Loucy (cell line): ENCODE measurements at regions not wholly inside any gene's neighbourhood (a gene's known extent, or its start where the extent isn't known, plus 50 kb on each side); places are given as distances from the start of the nearest gene placed in this dataset.

Experiments used
- H2AFZ ChIP-seq: fragments of 200-600 bp; sonication (generic); 2 replicates; pipeline ENCODE4 v1.6.0; 2016; ENCODE audit warnings: antibody characterized with exemption, mild to moderate bottlenecking, low read length, moderate library complexity
- H3F3A ChIP-seq: fragments of 200-600 bp; 2 replicates; pipeline ENCODE4 v1.6.0; 2016; ENCODE audit warnings: antibody characterized with exemption, low read depth, mild to moderate bottlenecking
- H3K27me3 ChIP-seq: fragments of 200-600 bp; sonication (generic); 2 replicates; pipeline ENCODE4 v1.6.1; 2014; ENCODE audit warnings: low read length, mild to moderate bottlenecking; ENCODE audit not compliant: insufficient read depth, poor library complexity, severe bottlenecking
- H3K36me3 ChIP-seq: fragments of 200-600 bp; sonication (generic); 2 replicates; pipeline ENCODE4 v1.6.1; 2016; ENCODE audit warnings: low read length; ENCODE audit not compliant: insufficient read depth
- H3K4me1 ChIP-seq: fragments of 200-600 bp; sonication (generic); 2 replicates; pipeline ENCODE4 v1.5.1; 2014; ENCODE audit warnings: low read length, mild to moderate bottlenecking; ENCODE audit not compliant: insufficient read depth, poor library complexity, severe bottlenecking
- H3K4me2 ChIP-seq: fragments of 200-600 bp; sonication (generic); 2 replicates; pipeline ENCODE4 v1.6.0; 2014; ENCODE audit warnings: antibody characterized with exemption, low read length, low read depth, mild to moderate bottlenecking; ENCODE audit not compliant: poor library complexity, severe bottlenecking
- H3K4me3 ChIP-seq: fragments of 200-600 bp; sonication (generic); 2 replicates; pipeline ENCODE4 v1.5.1; 2014; ENCODE audit warnings: low read length, mild to moderate bottlenecking, mixed read lengths; ENCODE audit not compliant: poor library complexity, severe bottlenecking
- H3K79me2 ChIP-seq: fragments of 200-600 bp; sonication (generic); 2 replicates; pipeline ENCODE4 v1.6.1; 2014; ENCODE audit warnings: low read length; ENCODE audit not compliant: insufficient read depth
- H3K9ac ChIP-seq: fragments of 200-600 bp; sonication (generic); 2 replicates; pipeline ENCODE4 v1.6.0; 2014; ENCODE audit warnings: mild to moderate bottlenecking, low read depth, low read length, moderate library complexity; ENCODE audit not compliant: poor library complexity, severe bottlenecking
- H3K9me2 ChIP-seq: fragments of 200-600 bp; sonication (generic); replicated peaks from 2 replicates; pipeline ENCODE4 v1.6.1; 2016; ENCODE audit warnings: low read depth, low read length, mixed read lengths
- H3K9me3 ChIP-seq: fragments of 200-600 bp; sonication (generic); 2 replicates; pipeline ENCODE4 v1.6.1; 2014; ENCODE audit warnings: mild to moderate bottlenecking, antibody characterized with exemption, low read length, low read depth; ENCODE audit not compliant: insufficient read depth
- H4K20me1 ChIP-seq: fragments of 200-600 bp; sonication (generic); 2 replicates; pipeline ENCODE4 v1.6.0; 2014; ENCODE audit warnings: antibody characterized with exemption, low read length, mild to moderate bottlenecking; ENCODE audit not compliant: insufficient read depth, poor library complexity, severe bottlenecking
- EZH2phosphoT487 ChIP-seq: fragments of 200-600 bp; IDR thresholded peaks from 2 replicates; pipeline ENCODE4 v1.6.1; 2018; ENCODE audit warnings: antibody characterized with exemption, mild to moderate bottlenecking, moderate library complexity, borderline replicate concordance
- TF ChIP-seq, protein P1 (sequence below): fragments of 200-600 bp; sonication (generic); conservative IDR thresholded peaks from 2 replicates; pipeline ENCODE4 v1.5.1; 2014; ENCODE audit warnings: mild to moderate bottlenecking, antibody characterized with exemption, low read length

DNA sequence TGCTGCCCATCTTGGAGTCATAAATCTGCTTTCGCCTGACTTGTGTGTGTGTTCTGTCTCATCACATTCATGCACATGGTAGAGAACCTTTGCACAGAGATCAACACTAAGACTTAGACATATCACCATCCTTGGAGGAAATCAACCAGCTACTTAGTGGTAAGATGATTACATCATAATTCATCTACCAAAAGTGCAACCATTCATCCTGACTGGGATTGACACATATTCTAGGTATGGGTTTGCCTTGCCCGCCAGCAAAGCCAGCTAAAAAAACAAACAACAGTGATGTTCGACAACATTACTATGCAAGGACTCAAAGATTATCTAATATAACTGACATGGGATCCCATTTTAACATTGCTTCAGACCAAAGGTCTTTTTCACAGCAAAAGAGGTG lies 228.7 kb downstream of the NUAK1 start:
- no peak overlapping the region for H3K9ac ChIP-seq
- no peak overlapping the region for H3K4me3 ChIP-seq
- H4K20me1 ChIP-seq = no peaks in the 10 kb centered on the region
- no peaks in the 10 kb centered on the region for H3K9me2 ChIP-seq
- H3K36me3 ChIP-seq = no peaks in the 10 kb centered on the region
- no peak overlapping the region for H3K4me2 ChIP-seq
- no peaks in the 10 kb centered on the region for H3K9me3 ChIP-seq
- H3K27me3 ChIP-seq = no peaks in the 10 kb centered on the region
- TF ChIP-seq EZH2phosphoT487 = no peak
- TF ChIP-seq, protein P1, sequence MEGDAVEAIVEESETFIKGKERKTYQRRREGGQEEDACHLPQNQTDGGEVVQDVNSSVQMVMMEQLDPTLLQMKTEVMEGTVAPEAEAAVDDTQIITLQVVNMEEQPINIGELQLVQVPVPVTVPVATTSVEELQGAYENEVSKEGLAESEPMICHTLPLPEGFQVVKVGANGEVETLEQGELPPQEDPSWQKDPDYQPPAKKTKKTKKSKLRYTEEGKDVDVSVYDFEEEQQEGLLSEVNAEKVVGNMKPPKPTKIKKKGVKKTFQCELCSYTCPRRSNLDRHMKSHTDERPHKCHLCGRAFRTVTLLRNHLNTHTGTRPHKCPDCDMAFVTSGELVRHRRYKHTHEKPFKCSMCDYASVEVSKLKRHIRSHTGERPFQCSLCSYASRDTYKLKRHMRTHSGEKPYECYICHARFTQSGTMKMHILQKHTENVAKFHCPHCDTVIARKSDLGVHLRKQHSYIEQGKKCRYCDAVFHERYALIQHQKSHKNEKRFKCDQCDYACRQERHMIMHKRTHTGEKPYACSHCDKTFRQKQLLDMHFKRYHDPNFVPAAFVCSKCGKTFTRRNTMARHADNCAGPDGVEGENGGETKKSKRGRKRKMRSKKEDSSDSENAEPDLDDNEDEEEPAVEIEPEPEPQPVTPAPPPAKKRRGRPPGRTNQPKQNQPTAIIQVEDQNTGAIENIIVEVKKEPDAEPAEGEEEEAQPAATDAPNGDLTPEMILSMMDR = no peak
- no peaks in the 10 kb centered on the region for H3F3A ChIP-seq
- H2AFZ ChIP-seq = no peak overlapping the region
- H3K79me2 ChIP-seq = no peaks in the 10 kb centered on the region
- no peaks in the 10 kb centered on the region for H3K4me1 ChIP-seq

DNA sequence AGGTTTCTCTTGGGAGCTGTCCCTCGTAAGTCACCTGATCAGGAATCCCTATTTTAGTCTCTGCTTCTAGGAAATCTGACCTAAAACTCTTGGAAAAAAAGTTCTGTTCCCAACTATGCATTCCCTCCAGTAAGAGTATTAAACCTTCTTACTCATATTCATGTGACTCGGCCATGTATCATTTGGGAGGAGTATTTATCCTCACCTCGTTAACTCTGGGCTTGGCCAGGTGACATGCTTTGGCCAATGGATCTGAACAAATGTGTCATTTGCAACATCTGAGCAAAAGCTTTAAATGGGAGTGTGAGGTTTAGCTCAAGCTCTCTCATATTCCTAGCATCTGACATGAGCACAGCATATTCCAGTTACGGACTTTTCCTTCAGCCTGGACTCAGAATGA lies 226.8 kb downstream of the NUAK1 start:
- no peak for TF ChIP-seq EZH2phosphoT487
- TF ChIP-seq, protein P1 = no peak
- Histone ChIP-seq H3K9me3 (no peaks in the 10 kb centered on the region), H3K4me2 (no peak overlapping the region), H3K4me1 (no peaks in the 10 kb centered on the region), H3K4me3 (no peak overlapping the region), H3K9me2 (no peaks in the 10 kb centered on the region), H4K20me1 (no peaks in the 10 kb centered on the region), H3K27me3 (no peaks in the 10 kb centered on the region), H2AFZ (no peak overlapping the region), H3K9ac (no peak overlapping the region), H3K79me2 (no peaks in the 10 kb centered on the region), H3F3A (no peaks in the 10 kb centered on the region), H3K36me3 (no peaks in the 10 kb centered on the region)

DNA sequence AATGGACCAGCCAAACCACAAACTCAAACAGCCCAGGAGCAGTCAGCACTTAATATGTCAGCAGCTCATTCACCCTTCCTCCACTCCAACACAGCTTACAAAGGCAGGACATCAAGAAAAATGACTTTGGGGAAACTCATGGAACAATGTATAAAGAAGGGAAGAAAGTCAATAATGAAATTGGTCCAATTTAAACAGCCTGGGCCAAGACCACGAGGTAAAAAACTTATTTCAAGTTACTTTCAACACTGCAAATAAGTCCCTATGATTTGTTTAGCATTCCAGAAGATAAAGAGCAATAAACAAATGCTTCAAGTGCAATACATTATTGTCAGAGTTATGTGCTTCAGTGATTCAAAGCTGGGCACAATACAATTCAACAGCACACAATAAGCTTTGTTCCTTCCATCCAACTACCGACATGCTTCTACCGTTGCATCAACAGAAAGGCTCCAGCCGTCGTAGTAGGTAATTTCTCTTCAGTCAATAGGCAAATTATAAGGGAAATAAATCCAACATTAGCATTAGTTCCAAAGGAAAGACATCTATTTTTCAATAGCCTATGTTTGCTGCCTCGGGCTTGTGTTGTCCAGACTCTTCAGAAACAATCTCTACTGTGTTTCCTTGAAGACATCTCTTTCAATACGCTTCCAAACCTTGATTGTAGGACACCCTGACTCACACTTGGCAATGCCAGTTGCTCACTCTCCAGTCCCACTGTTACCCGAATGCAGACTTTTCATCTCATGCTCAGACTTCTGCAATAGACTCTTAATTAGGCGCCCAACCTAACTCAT lies 225.7 kb downstream of the NUAK1 start:
- Histone ChIP-seq H3K4me3 (no peak overlapping the region), H3K9me3 (no peaks in the 10 kb centered on the region), H3K4me1 (no peaks in the 10 kb centered on the region), H2AFZ (no peak overlapping the region), H3K9ac (no peak overlapping the region), H3K27me3 (no peaks in the 10 kb centered on the region), H3K4me2 (no peak overlapping the region), H4K20me1 (no peaks in the 10 kb centered on the region), H3K9me2 (no peaks in the 10 kb centered on the region), H3K79me2 (no peaks in the 10 kb centered on the region), H3K36me3 (no peaks in the 10 kb centered on the region), H3F3A (no peaks in the 10 kb centered on the region)
- TF ChIP-seq, protein P1 = no peak
- no peak for TF ChIP-seq EZH2phosphoT487
